Testis (tissue), 2 donors: ENCODE measurements at regions not wholly inside any gene's neighbourhood (a gene's known extent, or its start where the extent isn't known, plus 50 kb on each side); places are given as distances from the start of the nearest gene placed in this dataset.

Experiments used
- DNase-seq: peaks from one replicate; pipeline ENCODE4 v3.0.0-alpha.2; 2019
- H3K27ac ChIP-seq, 2 donors: fragments of 200-600 bp; sonication (generic); one replicate each; pipeline ENCODE4 v1.5.1; 2019
- H3K27me3 ChIP-seq: fragments of 200-600 bp; sonication (generic); one replicate; pipeline ENCODE4 v1.5.1; 2019
- H3K36me3 ChIP-seq: fragments of 200-600 bp; sonication (generic); one replicate; pipeline ENCODE4 v1.5.1; 2017; ENCODE audit warnings: low read depth; ENCODE audit errors: missing control alignments
- H3K4me1 ChIP-seq: fragments of 200-600 bp; sonication (generic); one replicate; pipeline ENCODE4 v1.5.1; 2019
- H3K4me3 ChIP-seq, 2 donors: fragments of 200-600 bp; sonication (generic); one replicate each; pipeline ENCODE4 v1.5.1; 2017 to 2019
- H3K9me3 ChIP-seq: fragments of 200-600 bp; sonication (generic); one replicate; pipeline ENCODE4 v1.5.1; 2017
- CTCF ChIP-seq, 3 experiments: fragments of 450-650 bp in 2 of 3; fragments of 200-600 bp in 1 of 3; sonication (generic) in 1 of 3; IDR thresholded peaks; one replicate each; pipeline ENCODE4 v1.5.1; 2016 to 2019; ENCODE audit warnings: antibody characterized with exemption in 3 of 3, mild to moderate bottlenecking in 2 of 3, moderate library complexity in 1 of 3
- POLR2A ChIP-seq: fragments of 450-650 bp; IDR thresholded peaks from one replicate; pipeline ENCODE4 v1.6.1; 2017; ENCODE audit warnings: antibody characterized with exemption, mild to moderate bottlenecking, moderate library complexity
- WGBS, 2 donors: methylation state at CpG; one replicate each; pipeline ENCODE4 v1.1.5; 2018; 5-methylcytosine and 5-hydroxymethylcytosine counted together
- intact Hi-C: fragments of 100-400 bp; cut with DNase I; formaldehyde crosslinking; loops from one replicate; pipeline ENCODE4 v1.15.1; 2023; ENCODE audit warnings: low total_unique reads

GRCh38 chr9:8071445-8071798, 271.8 kb upstream of the DMAC1 start:
- no peak overlapping the region for H3K27ac ChIP-seq
- TF ChIP-seq CTCF (IDR thresholded peaks at IDR 0.05) (no peak), POLR2A (no peak)
- DNase-seq, result no peak
- H3K36me3 ChIP-seq, result no peaks in the 10 kb centered on the region
- H3K4me1 ChIP-seq, result no peaks in the 10 kb centered on the region
- no peaks in the 10 kb centered on the region for H3K27me3 ChIP-seq
- WGBS, 2 donors, result 62 to 73% methylated on average over 4 of the region's 4 CpGs
- H3K9me3 ChIP-seq, result no peaks in the 10 kb centered on the region
- intact Hi-C loops, result no loop called here
- no peak overlapping the region for H3K4me3 ChIP-seq

GRCh38 chr9:8070779-8071444, 271.3 kb upstream of the DMAC1 start:
- H3K27me3 ChIP-seq, result no peaks in the 10 kb centered on the region
- DNase-seq, result no peak
- TF ChIP-seq CTCF (IDR thresholded peaks at IDR 0.05) (no peak), POLR2A (no peak)
- no peaks in the 10 kb centered on the region for H3K9me3 ChIP-seq
- no peaks in the 10 kb centered on the region for H3K36me3 ChIP-seq
- H3K4me3 ChIP-seq, result no peak overlapping the region
- H3K27ac ChIP-seq, result no peak overlapping the region
- intact Hi-C loops, result no loop called here
- H3K4me1 ChIP-seq, result no peaks in the 10 kb centered on the region
- WGBS, 2 donors, result 75 to 86% methylated on average over 4 to 5 of the region's 5 CpGs

GRCh38 chr9:8062459-8062858, 262.9 kb upstream of the DMAC1 start:
- 91 to 100% methylated on average over 4 to 5 of the region's 5 CpGs for WGBS, 2 donors
- H3K4me1 ChIP-seq, result no peaks in the 10 kb centered on the region
- intact Hi-C loops, result no loop called here
- no peak overlapping the region for H3K27ac ChIP-seq
- H3K36me3 ChIP-seq, result no peaks in the 10 kb centered on the region
- TF ChIP-seq POLR2A (no peak), CTCF (IDR thresholded peaks at IDR 0.05) (no peak)
- DNase-seq, result no peak
- no peaks in the 10 kb centered on the region for H3K9me3 ChIP-seq
- no peak overlapping the region for H3K4me3 ChIP-seq
- H3K27me3 ChIP-seq, result no peaks in the 10 kb centered on the region

- H3K36me3 ChIP-seq, result no peaks in the 10 kb centered on the region
- 90 to 94% methylated on average over 3 to 4 of the region's 4 CpGs for WGBS, 2 donors
- no peaks in the 10 kb centered on the region for H3K27me3 ChIP-seq
- TF ChIP-seq POLR2A, result no peak
- TF ChIP-seq CTCF (IDR thresholded peaks at IDR 0.05), result no peak
- no peak overlapping the region for H3K4me3 ChIP-seq
- no peaks in the 10 kb centered on the region for H3K9me3 ChIP-seq
- intact Hi-C loops, result no loop called here
- no peaks in the 10 kb centered on the region for H3K4me1 ChIP-seq
- no peak for DNase-seq
- H3K27ac ChIP-seq, result no peak overlapping the region
These were observed 253.9 kb upstream of the DMAC1 start for GRCh38 chr9:8053501-8053900.

- Histone ChIP-seq H3K9me3 (no peaks in the 10 kb centered on the region), H3K27me3 (no peaks in the 10 kb centered on the region), H3K36me3 (no peaks in the 10 kb centered on the region), H3K27ac (no peak overlapping the region), H3K4me3 (no peak overlapping the region), H3K4me1 (no peaks in the 10 kb centered on the region)
- no peak for TF ChIP-seq POLR2A
- no peak for TF ChIP-seq CTCF (IDR thresholded peaks at IDR 0.05)
- WGBS, 2 donors, result 75 to 89% methylated on average over 2 to 3 of the region's 3 CpGs
- intact Hi-C loops, result no loop called here
- no peak for DNase-seq
These were observed 253.4 kb upstream of the DMAC1 start for GRCh38 chr9:8052991-8053390.
